ENCODE measurements at regions not wholly inside any gene's neighbourhood (a gene's known extent, or its start where the extent isn't known, plus 50 kb on each side); places are given as distances from the start of the nearest gene placed in this dataset.

DNA sequence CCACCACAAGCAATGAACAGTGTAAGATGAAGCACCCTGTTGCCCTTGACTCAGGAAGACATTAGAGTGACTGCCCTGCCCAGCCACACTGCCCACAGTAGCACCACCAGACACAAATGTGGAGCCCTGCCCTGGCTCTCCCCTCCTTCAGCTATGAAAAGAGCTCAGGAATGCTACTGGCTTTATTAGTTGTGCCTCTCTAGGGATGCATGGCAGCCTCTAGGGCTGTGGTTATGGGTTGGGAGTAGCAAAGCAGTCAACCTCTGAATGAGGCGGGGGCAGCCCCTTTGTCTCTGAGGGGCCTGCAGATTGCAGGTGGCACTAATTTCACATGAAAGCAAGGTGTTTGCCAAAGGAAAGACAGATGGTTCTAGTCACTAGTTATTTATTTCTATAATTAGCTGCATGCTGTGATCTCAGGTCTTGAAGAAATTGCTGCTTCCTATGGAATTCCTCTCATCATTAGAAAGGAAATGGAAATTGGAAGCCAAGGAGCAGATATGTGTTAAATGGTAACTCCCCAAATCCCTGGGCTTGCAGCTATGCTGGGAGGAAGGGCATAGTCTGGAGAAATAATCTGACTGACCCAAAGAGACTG is 259.4 kb downstream of the TLR4 start:
- Mint-ChIP-seq H3K9me3 (no peaks in the 10 kb centered on the region), H3K27me3 (ENCODE audit: insufficient read depth) (no peaks in the 10 kb centered on the region), H3K4me3 (no peak overlapping the region), H3K27ac (no peak overlapping the region), H3K4me1 (ENCODE audit: low read depth) (no peaks in the 10 kb centered on the region), H3K36me3 (ENCODE audit: low read depth) (no peaks in the 10 kb centered on the region)
- intact Hi-C loops (cut with micrococcal nuclease): no loop called here
- no peak for DNase-seq (ENCODE audit: low spot score)

DNA sequence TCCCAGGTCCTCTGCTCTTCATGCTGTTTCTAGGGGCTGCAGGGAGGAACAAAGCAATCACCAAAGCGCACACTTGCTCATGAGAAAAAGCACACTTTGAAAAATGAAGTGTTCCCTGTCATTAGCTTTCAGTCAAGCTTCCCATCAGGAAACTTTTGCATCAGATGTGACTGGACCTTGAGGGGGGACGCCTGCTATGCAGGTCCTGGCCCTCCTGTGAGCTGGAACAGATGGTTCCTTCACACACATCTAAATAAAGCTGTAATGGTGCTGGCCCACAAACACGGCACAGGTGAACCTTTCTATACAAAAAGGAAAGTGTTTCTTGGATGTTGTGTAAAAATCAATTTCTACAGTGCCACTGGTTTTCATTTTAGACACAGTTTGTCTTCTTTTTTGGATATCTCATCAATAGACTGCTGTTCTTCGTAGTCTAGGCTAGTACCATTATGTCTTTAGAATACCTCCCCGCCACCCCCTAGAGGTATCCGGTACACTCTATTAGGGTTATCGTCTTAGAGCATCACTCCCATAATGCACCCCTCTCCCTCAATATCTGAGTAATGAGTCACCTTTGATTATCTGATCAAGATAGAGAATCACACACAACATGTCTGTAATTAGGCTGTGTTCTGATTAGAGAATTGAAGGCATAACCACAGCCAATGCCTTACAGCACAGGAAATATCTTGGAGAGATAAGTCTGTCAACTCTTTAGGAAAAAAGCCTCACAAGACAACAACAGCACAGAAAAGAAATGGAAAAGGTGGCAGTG is 266.3 kb downstream of the TLR4 start:
- Mint-ChIP-seq H3K4me1 (ENCODE audit: low read depth) (no peaks in the 10 kb centered on the region), H3K4me3 (no peak overlapping the region), H3K9me3 (no peaks in the 10 kb centered on the region), H3K27me3 (ENCODE audit: insufficient read depth) (peaks cover 2% of the 10 kb centered on the region), H3K27ac (no peak overlapping the region), H3K36me3 (ENCODE audit: low read depth) (no peaks in the 10 kb centered on the region)
- no peak for DNase-seq (ENCODE audit: low spot score)
- intact Hi-C loops (cut with micrococcal nuclease): no loop called here

DNA sequence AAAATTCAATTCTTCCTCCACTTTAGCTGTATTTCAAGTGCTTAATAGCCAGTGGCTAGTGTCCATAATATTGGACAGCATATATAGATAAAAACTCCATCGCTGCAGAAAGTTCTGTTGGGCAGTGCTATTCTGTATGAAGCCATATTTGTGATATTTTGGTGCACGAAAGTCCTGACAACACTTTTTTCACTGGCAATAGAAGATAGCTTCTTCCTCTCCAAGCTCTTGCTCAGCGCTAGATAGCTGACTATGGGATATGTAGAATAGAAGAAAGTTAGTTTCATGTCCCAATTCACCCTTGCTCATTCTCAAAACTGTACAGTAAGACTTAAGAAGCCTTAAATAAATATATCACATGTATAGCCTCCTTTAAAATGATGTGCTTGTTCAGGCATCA is 269.9 kb downstream of the TLR4 start:
- Mint-ChIP-seq H3K4me3 (no peak overlapping the region), H3K4me1 (ENCODE audit: low read depth) (no peaks in the 10 kb centered on the region), H3K27me3 (ENCODE audit: insufficient read depth) (peaks cover 2% of the 10 kb centered on the region), H3K9me3 (no peaks in the 10 kb centered on the region), H3K27ac (no peak overlapping the region), H3K36me3 (ENCODE audit: low read depth) (no peaks in the 10 kb centered on the region)
- DNase-seq (ENCODE audit: low spot score): no peak
- intact Hi-C loops (cut with micrococcal nuclease): no loop called here

DNA sequence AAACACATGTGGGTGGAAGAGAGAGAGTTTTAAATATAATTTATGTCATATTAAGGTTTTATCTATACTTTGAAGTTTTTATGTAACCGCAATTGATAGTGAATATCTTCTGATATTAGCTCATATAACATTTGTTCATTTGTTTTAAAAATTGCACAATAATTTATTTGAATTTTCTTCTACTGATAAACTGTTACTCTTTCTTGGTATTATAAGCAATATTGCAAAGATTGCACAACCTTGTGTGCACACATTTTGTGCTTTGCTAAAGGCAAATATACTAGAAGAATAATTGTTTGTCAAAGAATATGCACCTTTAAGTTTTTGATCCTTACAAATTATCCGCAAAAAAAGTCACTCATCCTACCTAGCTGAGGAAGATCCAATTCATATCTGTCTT is 275.7 kb downstream of the TLR4 start:
- no peaks in the 10 kb centered on the region for H3K36me3 Mint-ChIP-seq (ENCODE audit: low read depth)
- intact Hi-C loops (cut with micrococcal nuclease): no loop called here
- no peaks in the 10 kb centered on the region for H3K27me3 Mint-ChIP-seq (ENCODE audit: insufficient read depth)
- H3K27ac Mint-ChIP-seq: no peak overlapping the region
- H3K4me3 Mint-ChIP-seq: no peak overlapping the region
- H3K9me3 Mint-ChIP-seq: no peaks in the 10 kb centered on the region
- no peaks in the 10 kb centered on the region for H3K4me1 Mint-ChIP-seq (ENCODE audit: low read depth)
- no peak for DNase-seq (ENCODE audit: low spot score)

DNA sequence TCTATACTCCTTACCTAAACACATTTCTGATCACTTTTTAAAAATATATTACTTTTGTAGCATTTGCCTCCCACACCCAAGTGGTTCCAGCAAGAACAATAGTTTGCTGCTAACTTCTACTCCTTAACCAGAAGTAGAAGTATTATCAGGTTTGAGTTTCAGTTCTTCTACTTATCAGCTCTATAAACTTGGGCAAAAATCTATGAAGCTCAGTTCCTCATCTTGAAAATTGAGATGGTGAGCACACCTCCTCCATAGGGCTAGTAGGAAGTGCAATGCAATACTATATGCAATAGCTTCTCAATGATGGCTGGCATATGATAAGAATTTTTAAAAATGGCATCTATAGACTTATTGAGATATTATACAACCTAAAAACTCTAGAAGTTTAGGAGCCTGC is 283.7 kb downstream of the TLR4 start:
- H3K4me1 Mint-ChIP-seq (ENCODE audit: low read depth): no peaks in the 10 kb centered on the region
- H3K27ac Mint-ChIP-seq: no peak overlapping the region
- H3K4me3 Mint-ChIP-seq: no peak overlapping the region
- intact Hi-C loops (cut with micrococcal nuclease): no loop called here
- H3K27me3 Mint-ChIP-seq (ENCODE audit: insufficient read depth): no peaks in the 10 kb centered on the region
- DNase-seq (ENCODE audit: low spot score): no peak
- no peaks in the 10 kb centered on the region for H3K9me3 Mint-ChIP-seq
- H3K36me3 Mint-ChIP-seq (ENCODE audit: low read depth): no peaks in the 10 kb centered on the region

DNA sequence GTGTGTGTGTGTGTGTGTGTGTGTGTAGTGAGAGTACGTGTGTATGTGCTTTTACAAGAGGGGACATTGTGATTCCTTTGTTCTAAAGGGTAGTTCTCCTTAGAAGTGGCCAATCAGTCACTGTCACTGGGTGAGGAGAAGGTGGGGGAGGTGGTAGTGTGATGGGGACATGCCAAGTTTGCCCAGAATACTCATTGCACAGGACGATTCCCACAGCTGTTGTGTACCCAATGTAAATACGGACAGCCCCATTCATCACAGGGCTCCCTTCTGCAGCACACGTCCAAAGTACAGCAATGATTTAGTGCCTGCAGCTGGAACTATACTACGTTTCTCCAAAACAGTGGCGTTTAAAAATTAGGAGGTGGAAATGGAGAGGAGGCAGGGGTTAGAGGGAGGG is 287.8 kb downstream of the TLR4 start:
- Mint-ChIP-seq H3K4me1 (ENCODE audit: low read depth) (no peaks in the 10 kb centered on the region), H3K36me3 (ENCODE audit: low read depth) (no peaks in the 10 kb centered on the region), H3K9me3 (no peaks in the 10 kb centered on the region), H3K27me3 (ENCODE audit: insufficient read depth) (no peaks in the 10 kb centered on the region), H3K27ac (no peak overlapping the region), H3K4me3 (no peak overlapping the region)
- no peak for DNase-seq (ENCODE audit: low spot score)
- intact Hi-C loops (cut with micrococcal nuclease): no loop called here

DNA sequence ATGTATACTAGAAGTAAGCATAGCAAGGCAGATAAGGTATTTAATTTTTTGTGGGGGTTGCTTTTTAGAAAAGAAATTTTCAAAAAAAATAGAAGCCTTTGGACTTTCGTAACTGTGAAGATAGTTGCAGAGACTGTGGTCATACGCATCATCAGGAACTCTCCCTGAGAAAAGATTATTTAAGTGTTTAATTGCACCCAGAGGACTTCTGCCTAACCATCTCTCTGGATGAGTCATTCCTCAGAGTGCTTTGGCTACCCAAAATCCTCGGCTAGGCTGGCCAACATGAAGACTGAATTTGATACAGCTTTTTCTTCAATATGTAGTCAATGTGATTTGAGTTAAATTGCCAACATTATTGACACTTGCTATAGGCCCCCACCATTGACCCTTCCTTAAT is 296.4 kb downstream of the TLR4 start:
- Mint-ChIP-seq H3K36me3 (ENCODE audit: low read depth) (no peaks in the 10 kb centered on the region), H3K9me3 (no peaks in the 10 kb centered on the region), H3K27me3 (ENCODE audit: insufficient read depth) (no peaks in the 10 kb centered on the region), H3K4me1 (ENCODE audit: low read depth) (no peaks in the 10 kb centered on the region), H3K4me3 (no peak overlapping the region), H3K27ac (no peak overlapping the region)
- intact Hi-C loops (cut with micrococcal nuclease): no loop called here
- DNase-seq (ENCODE audit: low spot score): no peak

DNA sequence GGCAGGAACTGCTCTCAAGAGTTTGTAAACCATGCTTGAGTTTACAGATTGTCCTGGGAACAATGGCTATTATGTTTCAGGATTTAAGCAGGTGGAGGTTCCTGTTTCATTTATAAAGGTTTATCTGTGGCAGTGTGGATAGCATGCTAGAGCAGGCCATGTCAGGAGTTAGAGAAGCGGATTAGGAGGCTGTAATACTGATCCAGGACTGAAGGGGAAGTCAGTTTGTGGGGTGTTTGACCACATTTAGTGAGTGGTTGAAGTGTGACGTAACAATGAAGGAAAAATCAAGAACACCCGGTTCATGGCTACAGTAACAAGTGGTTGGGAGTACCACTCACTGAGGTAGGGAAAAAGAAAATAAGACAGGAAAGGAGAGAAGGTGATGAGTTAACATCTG is 299.0 kb downstream of the TLR4 start:
- Mint-ChIP-seq H3K27ac (no peak overlapping the region), H3K9me3 (no peaks in the 10 kb centered on the region), H3K4me1 (ENCODE audit: low read depth) (no peaks in the 10 kb centered on the region), H3K4me3 (no peak overlapping the region), H3K36me3 (ENCODE audit: low read depth) (no peaks in the 10 kb centered on the region), H3K27me3 (ENCODE audit: insufficient read depth) (no peaks in the 10 kb centered on the region)
- intact Hi-C loops (cut with micrococcal nuclease): no loop called here
- DNase-seq (ENCODE audit: low spot score): no peak

DNA sequence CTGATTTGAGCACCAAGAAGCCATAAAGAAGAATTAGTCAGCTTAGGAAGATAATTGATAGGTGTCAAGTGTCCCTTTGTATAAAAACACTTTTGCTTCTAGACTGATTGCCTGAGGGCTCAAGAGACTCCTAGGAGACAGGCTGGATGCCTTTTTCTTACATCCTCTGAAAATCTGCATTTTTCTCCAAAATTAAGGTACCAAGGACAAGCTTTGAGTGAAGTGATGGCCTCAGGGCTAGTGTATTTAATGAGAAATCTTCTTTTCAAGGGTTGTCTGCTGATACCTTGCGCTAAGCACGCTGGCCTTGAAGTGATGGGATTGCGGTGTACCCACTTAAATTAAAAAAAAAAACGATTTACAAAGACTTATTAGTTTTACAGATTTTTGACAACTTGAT is 304.0 kb downstream of the TLR4 start:
- intact Hi-C loops (cut with micrococcal nuclease): no loop called here
- H3K4me1 Mint-ChIP-seq (ENCODE audit: low read depth): no peaks in the 10 kb centered on the region
- no peak for DNase-seq (ENCODE audit: low spot score)
- H3K9me3 Mint-ChIP-seq: no peaks in the 10 kb centered on the region
- H3K27me3 Mint-ChIP-seq (ENCODE audit: insufficient read depth): no peaks in the 10 kb centered on the region
- H3K36me3 Mint-ChIP-seq (ENCODE audit: low read depth): no peaks in the 10 kb centered on the region
- no peak overlapping the region for H3K4me3 Mint-ChIP-seq
- no peak overlapping the region for H3K27ac Mint-ChIP-seq

DNA sequence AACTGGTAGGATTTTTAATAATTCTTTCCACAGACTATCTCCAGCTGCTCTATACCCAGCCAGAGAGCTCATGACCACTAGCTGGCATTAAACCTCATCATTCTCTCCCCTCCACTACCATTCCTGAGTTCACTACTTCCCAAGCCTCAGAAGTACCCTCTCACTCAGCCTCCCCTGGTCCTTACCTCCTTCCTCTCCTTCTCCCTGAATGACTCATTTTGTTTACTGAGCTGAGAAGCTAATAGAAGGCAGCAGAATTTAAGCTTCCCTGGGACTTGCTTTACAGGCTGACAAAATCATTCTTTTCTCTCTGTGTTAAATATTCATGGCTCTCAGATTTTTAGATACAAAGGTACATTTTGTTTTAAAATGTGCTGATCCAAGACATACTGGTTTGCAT is 305.4 kb downstream of the TLR4 start:
- Mint-ChIP-seq H3K9me3 (no peaks in the 10 kb centered on the region), H3K27ac (no peak overlapping the region), H3K27me3 (ENCODE audit: insufficient read depth) (no peaks in the 10 kb centered on the region), H3K4me1 (ENCODE audit: low read depth) (no peaks in the 10 kb centered on the region), H3K36me3 (ENCODE audit: low read depth) (no peaks in the 10 kb centered on the region), H3K4me3 (no peak overlapping the region)
- no peak for DNase-seq (ENCODE audit: low spot score)
- intact Hi-C loops (cut with micrococcal nuclease): no loop called here

DNA sequence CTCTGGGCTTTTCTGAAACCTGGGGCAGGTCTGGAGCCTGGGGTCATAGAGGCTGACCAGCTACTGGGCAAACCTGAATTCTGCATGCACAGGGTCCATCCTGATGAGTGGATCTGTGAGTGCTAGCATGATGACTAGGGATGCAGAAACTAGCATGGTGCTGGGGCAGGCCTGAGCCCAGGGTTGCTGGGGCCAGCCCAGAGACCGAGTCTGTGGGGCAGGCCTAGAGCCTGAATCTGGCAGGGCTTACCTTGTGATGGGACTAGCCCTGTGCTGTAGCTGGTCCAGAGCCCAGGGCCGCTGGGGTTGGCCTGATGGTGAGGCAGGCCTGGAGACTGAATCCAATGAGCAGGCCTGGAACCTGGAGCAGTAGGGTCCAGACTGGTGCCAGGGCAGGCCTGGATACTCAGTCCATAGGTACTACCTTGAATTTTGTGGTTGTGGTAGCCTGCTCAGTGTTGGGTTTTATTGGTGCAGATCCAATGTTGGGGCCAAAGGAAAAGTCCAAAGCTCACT is 313.5 kb downstream of the TLR4 start:
- Mint-ChIP-seq H3K9me3 (peaks cover 7% of the 10 kb centered on the region), H3K36me3 (ENCODE audit: low read depth) (no peaks in the 10 kb centered on the region), H3K27me3 (ENCODE audit: insufficient read depth) (no peaks in the 10 kb centered on the region), H3K27ac (no peak overlapping the region), H3K4me1 (ENCODE audit: low read depth) (no peaks in the 10 kb centered on the region), H3K4me3 (no peak overlapping the region)
- no peak for DNase-seq (ENCODE audit: low spot score)
- intact Hi-C loops (cut with micrococcal nuclease): no loop called here

DNA sequence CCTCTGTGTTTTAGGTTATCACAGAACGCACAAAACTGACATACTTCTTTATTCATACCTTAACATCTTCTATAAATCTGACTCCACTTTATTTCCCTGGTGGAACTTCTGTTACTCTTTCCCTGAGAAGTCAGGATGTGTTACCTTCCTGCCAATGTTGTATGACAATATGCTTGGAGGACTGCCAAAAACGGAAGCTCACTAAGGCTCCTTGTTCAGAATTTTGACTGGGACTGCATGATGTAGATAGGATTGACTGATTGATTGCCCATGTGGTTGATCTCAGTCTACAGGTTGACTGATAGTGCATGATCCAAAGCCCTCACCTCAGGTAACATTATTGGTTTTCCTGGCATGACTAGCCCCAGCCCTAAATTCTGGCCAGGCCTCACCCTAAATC is 319.4 kb downstream of the TLR4 start:
- no peaks in the 10 kb centered on the region for H3K9me3 Mint-ChIP-seq
- no peak overlapping the region for H3K4me3 Mint-ChIP-seq
- H3K27ac Mint-ChIP-seq: no peak overlapping the region
- H3K4me1 Mint-ChIP-seq (ENCODE audit: low read depth): no peaks in the 10 kb centered on the region
- intact Hi-C loops (cut with micrococcal nuclease): no loop called here
- no peak for DNase-seq (ENCODE audit: low spot score)
- H3K27me3 Mint-ChIP-seq (ENCODE audit: insufficient read depth): no peaks in the 10 kb centered on the region
- no peaks in the 10 kb centered on the region for H3K36me3 Mint-ChIP-seq (ENCODE audit: low read depth)

DNA sequence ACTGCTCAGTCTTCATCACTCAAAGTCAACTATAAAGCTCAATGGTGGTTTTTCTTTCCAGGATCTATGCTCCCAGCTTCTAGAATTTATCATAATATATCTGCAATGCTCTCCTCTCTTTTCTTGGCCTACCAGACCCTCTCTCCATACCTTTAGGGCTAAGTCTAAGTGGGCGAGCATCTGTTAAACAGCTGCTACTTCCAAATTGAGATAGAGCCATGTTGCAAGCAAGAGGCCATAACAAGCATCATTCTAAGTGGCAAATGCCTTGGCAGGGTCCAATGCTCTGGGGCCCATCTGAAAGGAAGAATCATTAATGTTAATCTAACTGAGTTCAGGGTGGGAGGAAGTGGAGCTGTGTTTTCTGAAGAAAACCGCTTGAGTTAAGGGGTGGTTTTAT is 324.0 kb downstream of the TLR4 start:
- intact Hi-C loops (cut with micrococcal nuclease): no loop called here
- no peaks in the 10 kb centered on the region for H3K4me1 Mint-ChIP-seq (ENCODE audit: low read depth)
- no peak overlapping the region for H3K27ac Mint-ChIP-seq
- H3K27me3 Mint-ChIP-seq (ENCODE audit: insufficient read depth): no peaks in the 10 kb centered on the region
- H3K4me3 Mint-ChIP-seq: no peak overlapping the region
- DNase-seq (ENCODE audit: low spot score): no peak
- no peaks in the 10 kb centered on the region for H3K36me3 Mint-ChIP-seq (ENCODE audit: low read depth)
- no peaks in the 10 kb centered on the region for H3K9me3 Mint-ChIP-seq

DNA sequence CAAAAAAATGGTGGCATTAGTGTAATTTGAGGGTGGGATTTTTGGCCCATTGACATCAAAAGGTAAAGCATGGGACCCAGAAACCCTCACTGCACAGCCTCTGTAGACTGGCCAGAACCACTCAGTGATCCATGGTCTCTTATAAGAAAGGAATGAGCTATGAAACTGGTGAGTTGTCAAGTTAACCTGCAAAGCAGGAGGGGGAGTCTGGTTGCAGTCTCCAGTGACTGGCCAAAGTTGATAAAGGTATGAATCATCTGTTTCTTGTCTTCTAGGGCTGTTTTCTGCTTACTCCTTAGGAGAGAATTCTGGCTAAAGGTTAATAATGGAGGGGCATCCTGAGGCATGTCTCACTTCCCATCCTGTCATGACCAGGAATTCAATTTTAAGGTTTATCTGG is 325.2 kb downstream of the TLR4 start:
- no peak overlapping the region for H3K4me3 Mint-ChIP-seq
- intact Hi-C loops (cut with micrococcal nuclease): no loop called here
- no peaks in the 10 kb centered on the region for H3K9me3 Mint-ChIP-seq
- no peak overlapping the region for H3K27ac Mint-ChIP-seq
- no peak for DNase-seq (ENCODE audit: low spot score)
- H3K36me3 Mint-ChIP-seq (ENCODE audit: low read depth): no peaks in the 10 kb centered on the region
- H3K27me3 Mint-ChIP-seq (ENCODE audit: insufficient read depth): no peaks in the 10 kb centered on the region
- no peaks in the 10 kb centered on the region for H3K4me1 Mint-ChIP-seq (ENCODE audit: low read depth)

Measured in activated T-helper 1 cell treated with anti-CD3 and anti-CD28 coated beads, Interleukin-12 subunit alpha, Interleukin-12 subunit beta, Interleukin-2, Interleukin-4 antibody, amounts not matched to agents 30 ng/mL and 10 ng/mL and 1 ng/mL, durations not matched to agents 14 hours and 24 hours and 36 hours (primary cell).